Gastroesophageal sphincter (tissue), 3 donors: ENCODE measurements at regions not wholly inside any gene's neighbourhood (a gene's known extent, or its start where the extent isn't known, plus 50 kb on each side); places are given as distances from the start of the nearest gene placed in this dataset.

Source experiments
- EP300 ChIP-seq: sonication (generic); formaldehyde crosslinking; IDR thresholded peaks from one replicate; pipeline ENCODE4 v1.6.1; 2017; ENCODE audit warnings: antibody characterized with exemption, mild to moderate bottlenecking
- TF ChIP-seq, protein P1 (sequence below), 4 experiments: fragments of 200-600 bp in 2 of 4; fragments of 450-650 bp in 2 of 4; sonication (generic) in 1 of 4; IDR thresholded peaks; one replicate each; pipeline ENCODE4 v1.5.1; 2017 to 2019; ENCODE audit warnings: antibody characterized with exemption in 4 of 4, mild to moderate bottlenecking in 2 of 4, moderate library complexity in 2 of 4

- TF ChIP-seq, protein P1, sequence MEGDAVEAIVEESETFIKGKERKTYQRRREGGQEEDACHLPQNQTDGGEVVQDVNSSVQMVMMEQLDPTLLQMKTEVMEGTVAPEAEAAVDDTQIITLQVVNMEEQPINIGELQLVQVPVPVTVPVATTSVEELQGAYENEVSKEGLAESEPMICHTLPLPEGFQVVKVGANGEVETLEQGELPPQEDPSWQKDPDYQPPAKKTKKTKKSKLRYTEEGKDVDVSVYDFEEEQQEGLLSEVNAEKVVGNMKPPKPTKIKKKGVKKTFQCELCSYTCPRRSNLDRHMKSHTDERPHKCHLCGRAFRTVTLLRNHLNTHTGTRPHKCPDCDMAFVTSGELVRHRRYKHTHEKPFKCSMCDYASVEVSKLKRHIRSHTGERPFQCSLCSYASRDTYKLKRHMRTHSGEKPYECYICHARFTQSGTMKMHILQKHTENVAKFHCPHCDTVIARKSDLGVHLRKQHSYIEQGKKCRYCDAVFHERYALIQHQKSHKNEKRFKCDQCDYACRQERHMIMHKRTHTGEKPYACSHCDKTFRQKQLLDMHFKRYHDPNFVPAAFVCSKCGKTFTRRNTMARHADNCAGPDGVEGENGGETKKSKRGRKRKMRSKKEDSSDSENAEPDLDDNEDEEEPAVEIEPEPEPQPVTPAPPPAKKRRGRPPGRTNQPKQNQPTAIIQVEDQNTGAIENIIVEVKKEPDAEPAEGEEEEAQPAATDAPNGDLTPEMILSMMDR (IDR thresholded peaks at IDR 0.05) = no peak
- TF ChIP-seq EP300 = no peak
Observed at GRCh38 chr7:54904130-54904529, 114.7 kb upstream of the EGFR start.
